ENCODE measurements at regions not wholly inside any gene's neighbourhood (a gene's known extent, or its start where the extent isn't known, plus 50 kb on each side); places are given as distances from the start of the nearest gene placed in this dataset.

GRCh38 chrX:125762954-125763353, 403.1 kb downstream of the DCAF12L2 start:
- TF ChIP-seq ZNF576 (CRISPR knock-in tag; IDR thresholded peaks at IDR 0.05) = no peak
- no peak for TF ChIP-seq TP53 (CRISPR knock-in tag; conservative IDR thresholded peaks at IDR 0.05)
- no peak for TF ChIP-seq CTCF (CRISPR knock-in tag; IDR thresholded peaks at IDR 0.05)
- no peak for TF ChIP-seq ATF7 (IDR thresholded peaks at IDR 0.05)
- no peak for TF ChIP-seq ATF7 (CRISPR knock-in tag; IDR thresholded peaks at IDR 0.05)
